HG02798 (cell line): ENCODE measurements at regions not wholly inside any gene's neighbourhood (a gene's known extent, or its start where the extent isn't known, plus 50 kb on each side); places are given as distances from the start of the nearest gene placed in this dataset.

Source experiments
- ATAC-seq: cut with Tn5 transposase; IDR thresholded peaks from one replicate; pipeline ENCODE4 v1.9.1; 2021; ENCODE audit warnings: mild to moderate bottlenecking; ENCODE audit not compliant: unreplicated experiment, poor library complexity

DNA sequence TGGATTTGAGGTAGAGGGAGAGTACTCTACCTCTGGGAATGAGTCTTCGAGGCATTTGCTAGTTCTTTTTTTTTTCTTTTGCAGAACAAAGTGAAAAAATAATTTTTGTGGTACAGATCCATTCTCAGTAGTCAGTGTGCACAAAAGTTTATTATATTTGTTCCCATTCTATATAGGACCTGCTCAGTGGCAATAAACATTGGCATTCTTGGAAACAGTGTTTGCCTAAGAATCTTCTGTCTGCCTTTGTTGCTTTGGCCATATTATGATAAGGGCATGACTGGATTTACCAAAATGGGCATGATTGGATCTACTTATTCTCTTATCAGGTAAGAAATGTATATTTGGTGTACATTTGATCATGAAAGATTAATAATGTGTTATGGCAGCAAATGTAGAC, 583.3 kb downstream of the PLCL1 start:
- ATAC-seq: no peak

GRCh38 chr2:198385856-198386255, 581.5 kb downstream of the PLCL1 start:
- no peak for ATAC-seq

DNA sequence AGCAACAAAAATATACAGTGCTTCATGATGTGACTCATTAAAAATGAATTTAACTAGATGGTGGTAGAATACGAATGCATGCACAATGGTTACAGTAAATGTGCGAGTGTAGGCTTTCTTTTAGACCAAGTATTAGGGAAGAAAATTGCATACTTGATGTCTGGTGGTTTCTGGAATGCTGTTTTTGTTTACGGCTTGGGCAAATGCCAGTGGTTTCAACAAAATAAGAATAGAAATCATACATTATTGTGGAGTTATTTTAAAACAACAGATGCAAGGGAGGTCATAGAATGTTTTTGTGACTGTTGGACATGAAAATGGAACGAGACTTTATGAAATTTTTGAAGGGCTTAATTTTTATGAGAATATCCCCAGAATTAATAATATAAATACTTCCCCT, 580.9 kb downstream of the PLCL1 start:
- ATAC-seq: no peak

- ATAC-seq: no peak
Observed at GRCh38 chr2:198383392-198383791, 579.0 kb downstream of the PLCL1 start.

- ATAC-seq: no peak
Observed at GRCh38 chr2:198382811-198383210, 578.4 kb downstream of the PLCL1 start.

- ATAC-seq: no peak
Observed at GRCh38 chr2:198376677-198377076, 572.3 kb downstream of the PLCL1 start.

GRCh38 chr2:198375083-198375410, 570.7 kb downstream of the PLCL1 start:
- no peak for ATAC-seq

DNA sequence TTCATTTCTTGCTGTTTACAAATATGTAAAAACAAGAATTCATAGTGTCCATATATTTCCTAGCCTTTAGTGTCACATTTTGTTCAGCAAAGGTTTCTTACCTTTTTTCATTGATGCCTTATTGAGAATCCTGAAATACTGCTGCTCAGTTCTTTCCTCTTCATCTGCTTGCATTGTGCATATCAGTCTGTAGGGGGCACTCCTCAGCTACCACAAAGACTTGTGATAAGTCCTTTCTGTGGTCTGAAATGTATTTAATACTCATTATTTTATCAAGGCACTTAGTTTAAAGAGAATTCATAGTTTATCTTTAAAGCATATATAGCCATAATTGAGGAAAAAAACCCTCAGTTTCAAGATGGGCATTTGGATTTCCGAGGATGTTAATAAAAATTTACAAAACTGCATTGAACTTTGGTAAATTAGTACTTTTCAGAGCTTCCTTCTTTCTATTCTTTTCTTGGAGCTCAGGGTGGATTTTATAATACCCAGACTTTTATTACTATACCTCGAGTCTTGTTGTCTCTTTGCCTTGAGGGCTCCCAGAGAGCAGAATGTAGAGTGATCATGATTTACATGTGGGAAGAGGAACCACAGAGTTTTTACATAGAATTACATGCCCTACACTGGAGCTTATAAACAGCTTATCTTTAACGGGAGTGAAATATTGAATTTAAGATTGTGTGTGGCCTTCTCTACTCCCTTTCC, 570.1 kb downstream of the PLCL1 start:
- ATAC-seq: no peak

DNA sequence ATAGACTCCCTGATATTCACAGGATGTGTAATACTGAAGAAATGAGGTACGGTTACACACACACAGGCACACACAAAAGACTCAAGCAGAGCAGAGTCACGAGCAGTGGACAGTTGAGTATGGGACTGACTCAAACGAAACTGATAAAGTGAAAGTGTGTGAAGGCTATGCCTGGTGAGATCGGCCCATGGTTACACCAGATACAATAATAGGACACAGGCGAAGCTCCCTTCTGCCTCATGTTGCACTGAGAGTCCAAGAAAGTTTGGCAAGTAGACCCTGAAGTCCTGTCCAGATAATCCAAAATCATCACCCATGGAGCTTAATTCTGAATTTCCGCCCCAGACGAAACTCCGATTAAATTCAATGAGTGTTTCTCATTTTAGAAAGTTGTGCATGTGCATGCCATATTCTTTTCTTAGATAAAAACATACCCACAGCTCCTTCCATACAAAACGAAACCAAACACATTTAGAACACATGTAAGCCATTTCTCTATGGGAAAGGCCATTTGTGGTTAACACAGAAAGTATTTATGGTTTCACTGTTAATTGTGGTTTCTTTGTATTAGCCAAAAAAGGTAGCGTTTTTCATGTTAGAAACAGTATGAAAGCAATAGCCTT, 567.6 kb downstream of the PLCL1 start:
- peak; percentile 92 for ATAC-seq

GRCh38 chr2:198371329-198371728, 566.9 kb downstream of the PLCL1 start:
- no peak for ATAC-seq

DNA sequence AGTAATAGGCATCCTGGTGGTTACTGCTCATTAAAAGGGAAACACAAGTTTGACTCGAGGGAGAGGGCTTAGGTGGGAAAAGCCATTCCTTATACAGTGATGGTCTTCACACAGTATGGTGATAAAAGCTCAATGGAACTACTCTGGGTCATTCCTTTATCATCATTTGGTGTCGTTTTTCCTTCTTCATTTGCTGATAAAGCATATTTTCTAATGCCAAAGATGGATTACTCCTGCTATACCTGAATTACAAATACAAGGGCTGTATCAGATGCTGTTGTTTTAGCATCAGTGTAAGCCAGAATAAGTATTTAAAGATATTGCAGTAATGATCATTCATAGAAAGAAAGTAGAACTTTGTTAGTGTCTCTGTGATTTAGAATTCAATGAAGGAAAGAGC, 563.7 kb downstream of the PLCL1 start:
- ATAC-seq: no peak

DNA sequence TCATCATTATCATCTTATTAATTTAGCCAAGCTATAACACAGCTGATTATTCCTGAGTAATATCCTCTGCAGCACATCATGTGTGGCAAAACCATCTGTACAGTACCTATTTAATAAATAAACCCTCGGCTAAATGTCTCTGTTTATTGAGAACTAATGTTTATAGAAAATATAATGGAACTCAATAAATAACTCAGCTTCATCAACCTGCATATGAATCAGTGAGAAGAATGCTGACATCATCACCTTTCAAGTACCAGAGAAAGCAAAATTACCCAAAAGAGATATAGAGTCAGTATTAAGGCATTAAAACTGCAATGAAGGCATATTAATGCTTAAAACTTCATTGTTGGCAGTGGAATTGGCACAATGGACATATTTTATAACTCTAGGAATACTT, 558.3 kb downstream of the PLCL1 start:
- ATAC-seq: no peak

- no peak for ATAC-seq
Observed at GRCh38 chr2:198359308-198359707, 554.9 kb downstream of the PLCL1 start.

DNA sequence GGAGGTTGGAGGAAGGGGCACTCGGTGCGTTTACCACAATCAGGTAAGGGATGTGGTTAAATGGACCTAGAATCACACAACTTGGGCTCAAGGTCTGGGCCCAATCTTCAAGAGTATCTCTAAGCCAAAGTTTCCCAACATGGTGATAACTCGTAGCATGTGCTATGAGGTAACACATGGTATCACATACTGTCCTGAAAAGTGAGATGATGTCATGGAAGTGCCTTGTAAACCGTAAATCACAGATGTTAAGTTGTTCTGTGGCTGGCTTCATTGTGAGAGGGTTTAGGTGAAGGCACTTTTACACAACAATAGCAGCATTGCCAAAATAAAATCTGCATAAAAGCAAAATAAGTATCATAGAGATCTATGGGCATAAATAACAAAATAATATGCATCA, 551.8 kb downstream of the PLCL1 start:
- no peak for ATAC-seq

DNA sequence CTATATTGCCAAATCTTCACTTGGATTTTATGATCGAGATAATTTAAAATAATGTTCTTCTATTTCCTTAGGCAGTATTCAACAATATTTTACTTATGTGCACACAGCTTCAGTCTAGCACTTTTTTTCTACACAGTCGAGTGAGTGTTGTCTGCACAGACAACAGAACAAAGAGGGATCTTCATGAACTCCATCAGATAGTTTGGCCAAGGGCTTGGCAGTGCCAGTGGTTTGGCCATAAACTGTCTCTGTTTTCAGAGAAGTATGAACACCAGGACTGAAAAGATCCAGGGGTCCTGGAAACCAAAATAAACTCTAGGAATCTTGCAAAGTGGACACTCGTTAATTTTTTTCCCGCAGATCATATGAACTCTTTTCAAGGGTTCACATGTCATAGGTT, 547.3 kb downstream of the PLCL1 start:
- ATAC-seq: no peak

GRCh38 chr2:198347946-198348345, 543.6 kb downstream of the PLCL1 start:
- no peak for ATAC-seq

DNA sequence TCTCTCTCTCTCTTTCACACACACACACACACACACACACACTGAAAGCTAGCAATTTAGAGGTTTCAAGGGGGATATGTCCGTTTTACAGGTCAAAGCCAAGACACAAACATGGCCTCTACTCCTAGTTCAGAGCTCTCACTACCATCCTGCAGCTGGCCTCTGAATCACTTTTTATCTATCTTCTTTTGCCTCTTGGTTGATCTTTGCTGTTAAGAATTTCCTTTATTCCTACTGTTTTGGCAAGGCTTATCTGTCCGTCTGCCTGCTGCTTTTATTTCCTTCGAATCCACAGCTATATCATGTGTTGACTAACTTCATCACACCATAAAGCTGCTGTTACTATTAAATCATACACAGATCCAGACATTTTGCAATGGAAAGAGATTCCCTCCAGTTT, 543.0 kb downstream of the PLCL1 start:
- no peak for ATAC-seq

DNA sequence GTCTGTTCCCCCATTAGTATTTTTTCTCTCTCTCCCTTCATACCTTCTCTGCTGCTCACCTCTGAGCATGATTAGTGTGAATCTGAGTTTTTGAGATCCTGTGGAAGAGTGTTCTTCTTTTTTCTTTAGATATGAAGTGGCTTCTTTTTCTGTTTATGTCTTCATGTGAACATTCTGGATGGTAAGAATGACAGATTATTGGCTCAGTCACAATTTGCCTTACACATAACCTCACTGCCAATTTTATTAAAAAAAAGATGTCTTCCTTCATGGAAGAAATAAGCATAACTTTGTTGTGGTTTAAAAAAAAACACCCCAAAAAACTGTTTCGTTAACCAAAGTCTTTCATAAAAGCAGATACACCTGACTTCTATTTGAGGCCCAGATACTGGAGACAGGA, 539.1 kb downstream of the PLCL1 start:
- ATAC-seq: no peak

DNA sequence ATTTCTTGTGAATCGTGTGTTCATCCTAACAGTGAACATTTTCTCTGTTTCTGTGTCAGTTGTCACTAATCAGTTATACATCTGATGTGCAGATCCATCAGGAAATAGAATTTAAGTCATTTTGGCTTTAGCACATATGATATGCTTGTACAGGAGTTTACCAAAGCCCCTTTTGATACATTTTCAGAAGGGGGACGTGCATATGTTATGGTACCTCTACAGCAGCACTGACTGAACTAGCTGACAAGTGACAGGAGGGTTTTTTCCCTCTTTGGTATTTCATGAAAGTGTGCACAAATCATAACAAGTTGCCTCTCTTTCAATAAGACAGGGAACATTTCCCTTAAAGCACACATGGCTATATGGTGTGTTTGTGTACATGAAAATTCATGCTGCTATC, 536.5 kb downstream of the PLCL1 start:
- ATAC-seq: no peak

- ATAC-seq: no peak
Observed at GRCh38 chr2:198339116-198339515, 534.7 kb downstream of the PLCL1 start.

- ATAC-seq: no peak
Observed at GRCh38 chr2:198337368-198337767, 533.0 kb downstream of the PLCL1 start.

- ATAC-seq: no peak
Observed at GRCh38 chr2:198328454-198328853, 524.1 kb downstream of the PLCL1 start.
